Endodermal cell (in vitro differentiated cells): ENCODE measurements at regions not wholly inside any gene's neighbourhood (a gene's known extent, or its start where the extent isn't known, plus 50 kb on each side); places are given as distances from the start of the nearest gene placed in this dataset.

Experiments used
- DNase-seq: peaks from one replicate; pipeline ENCODE4 v3.0.0-alpha.2; 2017
- H3K27ac ChIP-seq: 2 replicates; pipeline ENCODE4 v1.5.1; 2013; ENCODE audit warnings: mild to moderate bottlenecking, low read depth, low read length, moderate library complexity
- H3K27me3 ChIP-seq: 2 replicates; pipeline ENCODE4 v1.6.1; 2013; ENCODE audit warnings: mild to moderate bottlenecking, low read length, moderate library complexity; ENCODE audit not compliant: insufficient read depth, control insufficient read depth, poor library complexity, severe bottlenecking
- H3K36me3 ChIP-seq: 2 replicates; pipeline ENCODE4 v1.7.0; 2013; ENCODE audit warnings: mild to moderate bottlenecking, low read length, moderate library complexity; ENCODE audit not compliant: control insufficient read depth, insufficient read depth
- H3K4me1 ChIP-seq: one replicate; pipeline ENCODE4 v1.7.0; 2013; ENCODE audit warnings: low read length; ENCODE audit not compliant: control insufficient read depth, insufficient read depth
- H3K4me3 ChIP-seq: 2 replicates; pipeline ENCODE4 v1.5.1; 2013; ENCODE audit warnings: mild to moderate bottlenecking, low read length, moderate library complexity
- H3K9ac ChIP-seq: 2 replicates; pipeline ENCODE4 v1.6.1; 2013; ENCODE audit warnings: mild to moderate bottlenecking, low read length, moderate library complexity; ENCODE audit not compliant: poor library complexity, severe bottlenecking; ENCODE audit errors: extremely low read depth
- H3K9me3 ChIP-seq: 2 replicates; pipeline ENCODE4 v1.6.1; 2013; ENCODE audit warnings: mild to moderate bottlenecking, low read length, moderate library complexity; ENCODE audit not compliant: control insufficient read depth
- H3K27ac Mint-ChIP-seq: 2 replicates; pipeline ENCODE4 v1.8.0; 2020; ENCODE audit warnings: mixed read lengths
- H3K27me3 Mint-ChIP-seq: 2 replicates; pipeline ENCODE4 v1.8.0; 2021; ENCODE audit warnings: mild to moderate bottlenecking, mixed read lengths; ENCODE audit not compliant: insufficient read depth
- H3K36me3 Mint-ChIP-seq: 2 replicates; pipeline ENCODE4 v1.8.0; 2020; ENCODE audit warnings: low read depth, mixed read lengths
- H3K4me1 Mint-ChIP-seq: 2 replicates; pipeline ENCODE4 v1.8.0; 2020; ENCODE audit warnings: mixed read lengths
- H3K4me3 Mint-ChIP-seq: 2 replicates; pipeline ENCODE4 v1.8.0; 2020; ENCODE audit warnings: mild to moderate bottlenecking, moderate library complexity, mixed read lengths
- H3K9me3 Mint-ChIP-seq: 2 replicates; pipeline ENCODE4 v1.8.0; 2020; ENCODE audit warnings: mild to moderate bottlenecking, mixed read lengths
- WGBS, 2 experiments: methylation state at CpG; one replicate each; pipeline versions ENCODE4 v1.1.5 to v1.1.7; 2013; ENCODE audit warnings: missing lambda C conversion rate in 2 of 2, mixed read lengths in 1 of 2; ENCODE audit not compliant: insufficient coverage in 1 of 2, insufficient read length in 1 of 2; 5-methylcytosine and 5-hydroxymethylcytosine counted together
- TF ChIP-seq, protein P1 (sequence below): fragments of 200-600 bp; sonication (generic); conservative IDR thresholded peaks from 2 replicates; pipeline ENCODE4 v1.5.0; 2021; ENCODE audit warnings: antibody characterized with exemption, mild to moderate bottlenecking

DNA sequence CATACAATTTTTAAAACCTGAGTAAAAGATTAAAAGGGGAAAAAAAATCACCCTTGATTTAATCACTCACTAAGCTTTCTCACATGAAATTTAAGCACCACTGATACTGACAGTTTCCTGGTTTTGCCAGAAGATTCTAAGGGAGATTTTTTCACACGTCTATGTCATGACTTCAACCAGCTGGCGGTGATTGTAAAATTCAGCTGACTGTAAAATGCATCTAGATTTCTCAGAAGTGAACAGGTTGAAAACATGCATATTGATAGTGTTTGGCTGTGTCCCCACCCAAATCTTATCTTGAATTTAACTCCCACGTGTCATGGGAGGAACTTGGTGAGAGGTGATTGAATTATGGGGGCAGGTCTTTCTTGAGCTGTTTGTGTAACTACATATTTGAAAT lies 566.8 kb downstream of the PCDH18 start:
- Histone ChIP-seq H3K4me3 (no peak overlapping the region), H3K36me3 (no peaks in the 10 kb centered on the region), H3K27ac (no peak overlapping the region), H3K9me3 (no peaks in the 10 kb centered on the region), H3K27me3 (no peaks in the 10 kb centered on the region), H3K9ac (no peak overlapping the region), H3K4me1 (no peaks in the 10 kb centered on the region)
- H3K36me3 Mint-ChIP-seq, result no peaks in the 10 kb centered on the region
- H3K4me3 Mint-ChIP-seq, result no peak overlapping the region
- no peaks in the 10 kb centered on the region for H3K4me1 Mint-ChIP-seq
- 90 to 100% methylated on average over 2 to 3 of the region's 3 CpGs for WGBS, 2 experiments
- DNase-seq, result no peak
- H3K9me3 Mint-ChIP-seq, result no peaks in the 10 kb centered on the region
- H3K27ac Mint-ChIP-seq, result no peak overlapping the region
- TF ChIP-seq, protein P1, sequence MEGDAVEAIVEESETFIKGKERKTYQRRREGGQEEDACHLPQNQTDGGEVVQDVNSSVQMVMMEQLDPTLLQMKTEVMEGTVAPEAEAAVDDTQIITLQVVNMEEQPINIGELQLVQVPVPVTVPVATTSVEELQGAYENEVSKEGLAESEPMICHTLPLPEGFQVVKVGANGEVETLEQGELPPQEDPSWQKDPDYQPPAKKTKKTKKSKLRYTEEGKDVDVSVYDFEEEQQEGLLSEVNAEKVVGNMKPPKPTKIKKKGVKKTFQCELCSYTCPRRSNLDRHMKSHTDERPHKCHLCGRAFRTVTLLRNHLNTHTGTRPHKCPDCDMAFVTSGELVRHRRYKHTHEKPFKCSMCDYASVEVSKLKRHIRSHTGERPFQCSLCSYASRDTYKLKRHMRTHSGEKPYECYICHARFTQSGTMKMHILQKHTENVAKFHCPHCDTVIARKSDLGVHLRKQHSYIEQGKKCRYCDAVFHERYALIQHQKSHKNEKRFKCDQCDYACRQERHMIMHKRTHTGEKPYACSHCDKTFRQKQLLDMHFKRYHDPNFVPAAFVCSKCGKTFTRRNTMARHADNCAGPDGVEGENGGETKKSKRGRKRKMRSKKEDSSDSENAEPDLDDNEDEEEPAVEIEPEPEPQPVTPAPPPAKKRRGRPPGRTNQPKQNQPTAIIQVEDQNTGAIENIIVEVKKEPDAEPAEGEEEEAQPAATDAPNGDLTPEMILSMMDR, result no peak
- H3K27me3 Mint-ChIP-seq, result no peaks in the 10 kb centered on the region

GRCh38 chr4:136962868-136963267 lies 569.4 kb downstream of the PCDH18 start:
- TF ChIP-seq, protein P1, result no peak
- H3K27ac ChIP-seq, result no peak overlapping the region
- Mint-ChIP-seq H3K4me1 (no peaks in the 10 kb centered on the region), H3K27ac (no peak overlapping the region), H3K27me3 (no peaks in the 10 kb centered on the region), H3K9me3 (no peaks in the 10 kb centered on the region), H3K36me3 (no peaks in the 10 kb centered on the region), H3K4me3 (no peak overlapping the region)
- no peak overlapping the region for H3K4me3 ChIP-seq
- DNase-seq, result no peak
- H3K4me1 ChIP-seq, result no peaks in the 10 kb centered on the region
- H3K9me3 ChIP-seq, result no peaks in the 10 kb centered on the region
- WGBS, 2 experiments, result 87 to 100% methylated on average over 1 to 2 of the region's 2 CpGs
- no peaks in the 10 kb centered on the region for H3K36me3 ChIP-seq
- no peak overlapping the region for H3K9ac ChIP-seq
- H3K27me3 ChIP-seq, result no peaks in the 10 kb centered on the region

DNA sequence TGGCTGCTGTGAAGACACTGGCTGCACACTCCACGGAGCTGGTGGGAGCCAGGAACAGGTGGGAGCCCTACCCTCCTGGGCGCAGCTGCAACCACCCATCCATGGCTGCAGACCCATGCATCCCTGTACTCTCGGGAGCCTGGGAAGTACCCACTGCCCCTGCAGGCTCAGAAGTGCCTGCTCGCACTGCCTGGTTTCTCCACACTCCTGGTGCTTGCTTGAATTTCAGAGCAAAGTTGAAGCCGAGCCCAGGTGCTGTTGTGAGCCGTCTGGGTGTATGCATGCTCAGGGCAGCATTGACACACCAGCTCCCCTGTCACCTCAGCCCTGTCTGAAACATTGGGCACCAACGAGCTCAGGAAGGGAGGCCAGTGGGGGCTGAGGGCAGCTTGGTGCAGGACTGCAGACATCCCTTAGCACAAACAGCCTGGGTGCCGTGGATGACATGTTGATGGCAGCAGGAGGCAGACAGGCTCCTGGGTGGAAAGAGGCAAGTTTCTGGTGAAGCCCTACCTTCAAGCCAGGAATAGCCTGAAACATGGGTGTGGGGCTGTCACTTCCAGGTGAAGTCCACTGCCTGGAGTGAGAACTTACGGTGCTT lies 585.9 kb downstream of the PCDH18 start:
- Histone ChIP-seq H3K9me3 (no peaks in the 10 kb centered on the region), H3K36me3 (no peaks in the 10 kb centered on the region), H3K4me3 (no peak overlapping the region), H3K27me3 (no peaks in the 10 kb centered on the region), H3K9ac (no peak overlapping the region), H3K27ac (no peak overlapping the region), H3K4me1 (no peaks in the 10 kb centered on the region)
- 92 to 100% methylated on average over 3 to 9 of the region's 9 CpGs for WGBS, 2 experiments
- Mint-ChIP-seq H3K9me3 (peaks cover 10% of the 10 kb centered on the region), H3K36me3 (no peaks in the 10 kb centered on the region), H3K4me1 (no peaks in the 10 kb centered on the region), H3K27ac (no peak overlapping the region), H3K4me3 (no peak overlapping the region), H3K27me3 (no peaks in the 10 kb centered on the region)
- DNase-seq, result peak; percentile 54
- TF ChIP-seq, protein P1, result no peak
